H1 (cell line): ENCODE measurements at regions not wholly inside any gene's neighbourhood (a gene's known extent, or its start where the extent isn't known, plus 50 kb on each side); places are given as distances from the start of the nearest gene placed in this dataset.

ENCODE experiments used
- ATF2 ChIP-seq: IDR thresholded peaks from 2 replicates; pipeline ENCODE4 v1.6.1; 2012; ENCODE audit warnings: low read length, inconsistent platforms
- BRCA1 ChIP-seq: IDR thresholded peaks from 2 replicates; pipeline ENCODE4 v1.6.1; 2012; ENCODE audit warnings: low read depth, low read length, improper control_type of control experiment
- EP300 ChIP-seq, 2 experiments: IDR thresholded peaks; 1 replicate in 1 of 2; 2 replicates in 1 of 2; pipeline ENCODE4 v1.6.1; 2011 to 2012; ENCODE audit warnings: low read depth in 2 of 2, low read length in 2 of 2, mild to moderate bottlenecking in 2 of 2, borderline replicate concordance in 1 of 2, inconsistent platforms in 1 of 2, moderate library complexity in 1 of 2
- EZH2 ChIP-seq: fragments of 200-600 bp; sonication (generic); IDR thresholded peaks from 2 replicates; pipeline ENCODE4 v1.7.1; 2012; ENCODE audit warnings: low read depth, mild to moderate bottlenecking, moderate library complexity, low read length, inconsistent platforms; ENCODE audit not compliant: severe bottlenecking
- GTF2F1 ChIP-seq: IDR thresholded peaks from 2 replicates; pipeline ENCODE4 v1.6.1; 2012; ENCODE audit warnings: low read depth, low read length, improper control_type of control experiment, borderline replicate concordance
- KDM1A ChIP-seq: fragments of 200-600, 300-600 bp; sonication (generic); IDR thresholded peaks from 2 replicates; pipeline ENCODE4 v1.7.1; 2016; ENCODE audit warnings: mild to moderate bottlenecking, low read length, borderline replicate concordance
- POLR2A ChIP-seq, 2 experiments: IDR thresholded peaks; 1 replicate in 1 of 2; 2 replicates in 1 of 2; pipeline ENCODE4 v1.6.1; 2011; ENCODE audit warnings: low read depth in 2 of 2, low read length in 2 of 2, mild to moderate bottlenecking in 2 of 2; ENCODE audit errors: control extremely low read depth in 1 of 2
- TAF1 ChIP-seq: IDR thresholded peaks from 2 replicates; pipeline ENCODE4 v1.6.1; 2011; ENCODE audit warnings: mild to moderate bottlenecking, low read depth, low read length
- ZNF274 ChIP-seq: IDR thresholded peaks from 2 replicates; pipeline ENCODE4 v1.7.0; 2012; ENCODE audit warnings: low read length, borderline replicate concordance; ENCODE audit errors: extremely low read depth
- TF ChIP-seq, protein P1 (sequence below), 3 experiments: IDR thresholded peaks; 1 replicate in 2 of 3; 2 replicates in 1 of 3; pipeline versions ENCODE4 v1.5.1 to v1.6.1; 2011; ENCODE audit warnings: low read length in 3 of 3, mild to moderate bottlenecking in 3 of 3, inconsistent platforms in 2 of 3, low read depth in 1 of 3, moderate library complexity in 1 of 3; ENCODE audit not compliant: insufficient read depth in 1 of 3; ENCODE audit errors: control extremely low read depth in 1 of 3
- TF ChIP-seq, protein P2 (sequence below): IDR thresholded peaks from 2 replicates; pipeline ENCODE4 v1.6.1; 2012; ENCODE audit warnings: inconsistent platforms

- TF ChIP-seq, protein P1, sequence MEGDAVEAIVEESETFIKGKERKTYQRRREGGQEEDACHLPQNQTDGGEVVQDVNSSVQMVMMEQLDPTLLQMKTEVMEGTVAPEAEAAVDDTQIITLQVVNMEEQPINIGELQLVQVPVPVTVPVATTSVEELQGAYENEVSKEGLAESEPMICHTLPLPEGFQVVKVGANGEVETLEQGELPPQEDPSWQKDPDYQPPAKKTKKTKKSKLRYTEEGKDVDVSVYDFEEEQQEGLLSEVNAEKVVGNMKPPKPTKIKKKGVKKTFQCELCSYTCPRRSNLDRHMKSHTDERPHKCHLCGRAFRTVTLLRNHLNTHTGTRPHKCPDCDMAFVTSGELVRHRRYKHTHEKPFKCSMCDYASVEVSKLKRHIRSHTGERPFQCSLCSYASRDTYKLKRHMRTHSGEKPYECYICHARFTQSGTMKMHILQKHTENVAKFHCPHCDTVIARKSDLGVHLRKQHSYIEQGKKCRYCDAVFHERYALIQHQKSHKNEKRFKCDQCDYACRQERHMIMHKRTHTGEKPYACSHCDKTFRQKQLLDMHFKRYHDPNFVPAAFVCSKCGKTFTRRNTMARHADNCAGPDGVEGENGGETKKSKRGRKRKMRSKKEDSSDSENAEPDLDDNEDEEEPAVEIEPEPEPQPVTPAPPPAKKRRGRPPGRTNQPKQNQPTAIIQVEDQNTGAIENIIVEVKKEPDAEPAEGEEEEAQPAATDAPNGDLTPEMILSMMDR (IDR thresholded peaks at IDR 0.05; ENCODE audit: control extremely low read depth in 1 of 3, insufficient read depth in 1 of 3, low read depth in 1 of 3, low read length in 3 of 3), result no peak
- TF ChIP-seq GTF2F1, result no peak
- TF ChIP-seq, protein P2, sequence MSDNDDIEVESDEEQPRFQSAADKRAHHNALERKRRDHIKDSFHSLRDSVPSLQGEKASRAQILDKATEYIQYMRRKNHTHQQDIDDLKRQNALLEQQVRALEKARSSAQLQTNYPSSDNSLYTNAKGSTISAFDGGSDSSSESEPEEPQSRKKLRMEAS, result no peak
- TF ChIP-seq EP300 (IDR thresholded peaks at IDR 0.05; ENCODE audit: borderline replicate concordance in 1 of 2, low read depth in 2 of 2, low read length in 2 of 2), result no peak
- TF ChIP-seq EZH2, result no peak
- no peak for TF ChIP-seq ZNF274
- no peak for TF ChIP-seq POLR2A (IDR thresholded peaks at IDR 0.05; ENCODE audit: control extremely low read depth in 1 of 2, low read depth in 2 of 2, low read length in 2 of 2)
- no peak for TF ChIP-seq ATF2
- TF ChIP-seq KDM1A, result no peak
- TF ChIP-seq BRCA1, result no peak
- TF ChIP-seq TAF1, result no peak
These were observed 1932.8 kb downstream of the SUCLG1 start for GRCh38 chr2:82526277-82526676.
